Right atrium auricular region (tissue), 2 donors: ENCODE measurements at regions not wholly inside any gene's neighbourhood (a gene's known extent, or its start where the extent isn't known, plus 50 kb on each side); places are given as distances from the start of the nearest gene placed in this dataset.

Experiments used
- DNase-seq: peaks from one replicate; pipeline ENCODE4 v3.0.0-alpha.2; 2019; ENCODE audit warnings: low spot score
- H3K27ac ChIP-seq, 2 donors: fragments of 200-600 bp; sonication (generic); 1 replicate in 1 of 2; 2 replicates in 1 of 2; pipeline ENCODE4 v1.5.1; 2016 to 2019
- H3K27me3 ChIP-seq, 2 donors: fragments of 200-600 bp; sonication (generic); one replicate each; pipeline versions ENCODE4 v1.5.1 to v1.6.0; 2017 to 2019
- H3K36me3 ChIP-seq: fragments of 200-600 bp; sonication (generic); one replicate; pipeline ENCODE4 v1.5.1; 2016
- H3K4me1 ChIP-seq, 2 donors: fragments of 200-600 bp; sonication (generic); one replicate each; pipeline versions ENCODE4 v1.5.1 to v1.6.0; 2017 to 2019
- H3K4me3 ChIP-seq, 2 donors: fragments of 200-600 bp; sonication (generic); 1 replicate in 1 of 2; 2 replicates in 1 of 2; pipeline ENCODE4 v1.5.1; 2017 to 2019; ENCODE audit warnings: mild to moderate bottlenecking in 1 of 2, moderate library complexity in 1 of 2
- H3K9me3 ChIP-seq, 2 donors: fragments of 200-600 bp; sonication (generic); one replicate each; pipeline ENCODE4 v1.5.1; 2019
- TF ChIP-seq, protein P1 (sequence below), 2 donors: fragments of 200-600 bp; sonication (generic); IDR thresholded peaks; one replicate each; pipeline ENCODE4 v1.5.1; 2019; ENCODE audit warnings: antibody characterized with exemption in 2 of 2

DNA sequence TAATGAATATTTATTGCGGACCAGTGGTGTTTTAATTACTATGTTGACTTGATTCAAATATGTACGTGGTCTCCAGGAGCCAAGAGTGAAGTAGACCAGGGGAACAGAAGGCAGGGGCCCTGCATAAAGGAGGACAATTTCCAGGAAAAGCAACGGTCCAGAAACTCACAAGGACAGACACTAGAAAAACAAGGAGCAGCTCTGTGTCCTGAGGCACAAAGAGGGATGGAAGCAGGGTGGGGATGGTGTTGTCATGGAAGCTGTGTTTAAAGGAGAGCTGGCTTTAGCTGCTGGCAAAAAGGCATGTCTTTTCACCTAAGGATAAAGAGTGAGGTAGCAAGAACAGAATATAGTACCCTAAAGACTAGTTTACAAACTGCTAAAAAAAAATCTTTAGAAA lies 254.1 kb upstream of the TENM3 start:
- H3K27me3 ChIP-seq, result no peaks in the 10 kb centered on the region
- no peak overlapping the region for H3K4me3 ChIP-seq
- no peaks in the 10 kb centered on the region for H3K36me3 ChIP-seq
- H3K9me3 ChIP-seq, result no peaks in the 10 kb centered on the region
- DNase-seq, result no peak
- no peaks in the 10 kb centered on the region for H3K4me1 ChIP-seq
- H3K27ac ChIP-seq, result no peak overlapping the region
- TF ChIP-seq, protein P1, sequence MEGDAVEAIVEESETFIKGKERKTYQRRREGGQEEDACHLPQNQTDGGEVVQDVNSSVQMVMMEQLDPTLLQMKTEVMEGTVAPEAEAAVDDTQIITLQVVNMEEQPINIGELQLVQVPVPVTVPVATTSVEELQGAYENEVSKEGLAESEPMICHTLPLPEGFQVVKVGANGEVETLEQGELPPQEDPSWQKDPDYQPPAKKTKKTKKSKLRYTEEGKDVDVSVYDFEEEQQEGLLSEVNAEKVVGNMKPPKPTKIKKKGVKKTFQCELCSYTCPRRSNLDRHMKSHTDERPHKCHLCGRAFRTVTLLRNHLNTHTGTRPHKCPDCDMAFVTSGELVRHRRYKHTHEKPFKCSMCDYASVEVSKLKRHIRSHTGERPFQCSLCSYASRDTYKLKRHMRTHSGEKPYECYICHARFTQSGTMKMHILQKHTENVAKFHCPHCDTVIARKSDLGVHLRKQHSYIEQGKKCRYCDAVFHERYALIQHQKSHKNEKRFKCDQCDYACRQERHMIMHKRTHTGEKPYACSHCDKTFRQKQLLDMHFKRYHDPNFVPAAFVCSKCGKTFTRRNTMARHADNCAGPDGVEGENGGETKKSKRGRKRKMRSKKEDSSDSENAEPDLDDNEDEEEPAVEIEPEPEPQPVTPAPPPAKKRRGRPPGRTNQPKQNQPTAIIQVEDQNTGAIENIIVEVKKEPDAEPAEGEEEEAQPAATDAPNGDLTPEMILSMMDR (IDR thresholded peaks at IDR 0.05), result no peak

DNA sequence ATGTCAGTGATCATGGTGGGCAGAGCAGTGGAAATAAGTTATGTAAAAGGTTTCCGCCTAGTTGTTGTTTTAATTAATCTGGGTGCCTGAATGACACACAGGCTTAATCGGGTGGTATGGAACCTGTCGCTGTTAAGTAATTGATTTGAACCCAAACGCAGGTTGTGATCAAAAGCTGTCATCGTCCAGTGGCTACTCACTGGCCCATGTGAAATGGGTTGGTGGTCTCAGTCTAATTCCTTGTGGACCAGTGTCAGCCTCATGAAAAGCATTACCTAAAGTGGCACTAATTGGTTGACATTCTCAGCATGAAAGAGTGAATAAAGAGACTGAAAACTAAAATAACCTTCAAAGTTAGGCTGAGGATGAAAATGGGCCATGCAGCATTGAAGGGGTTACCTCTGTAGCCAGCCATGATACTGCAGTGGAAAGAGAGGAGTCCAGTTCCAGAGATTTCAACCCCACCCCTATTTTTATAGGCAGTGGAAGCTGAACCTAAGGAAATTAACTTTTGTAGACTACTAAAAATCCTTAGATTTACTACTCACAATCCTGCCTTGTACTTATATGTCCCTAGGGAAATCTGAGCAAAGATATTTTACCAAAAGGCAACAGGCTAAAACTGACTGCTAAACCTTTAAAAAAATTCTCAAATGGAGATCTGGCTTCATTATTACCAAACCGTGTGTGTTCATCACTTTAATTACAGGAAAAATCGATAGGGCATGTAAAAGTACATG lies 251.7 kb upstream of the TENM3 start:
- no peaks in the 10 kb centered on the region for H3K27me3 ChIP-seq
- H3K36me3 ChIP-seq, result no peaks in the 10 kb centered on the region
- H3K4me3 ChIP-seq, result no peak overlapping the region
- H3K9me3 ChIP-seq, result no peaks in the 10 kb centered on the region
- no peaks in the 10 kb centered on the region for H3K4me1 ChIP-seq
- TF ChIP-seq, protein P1 (IDR thresholded peaks at IDR 0.05), result no peak
- H3K27ac ChIP-seq, result no peak overlapping the region
- no peak for DNase-seq

DNA sequence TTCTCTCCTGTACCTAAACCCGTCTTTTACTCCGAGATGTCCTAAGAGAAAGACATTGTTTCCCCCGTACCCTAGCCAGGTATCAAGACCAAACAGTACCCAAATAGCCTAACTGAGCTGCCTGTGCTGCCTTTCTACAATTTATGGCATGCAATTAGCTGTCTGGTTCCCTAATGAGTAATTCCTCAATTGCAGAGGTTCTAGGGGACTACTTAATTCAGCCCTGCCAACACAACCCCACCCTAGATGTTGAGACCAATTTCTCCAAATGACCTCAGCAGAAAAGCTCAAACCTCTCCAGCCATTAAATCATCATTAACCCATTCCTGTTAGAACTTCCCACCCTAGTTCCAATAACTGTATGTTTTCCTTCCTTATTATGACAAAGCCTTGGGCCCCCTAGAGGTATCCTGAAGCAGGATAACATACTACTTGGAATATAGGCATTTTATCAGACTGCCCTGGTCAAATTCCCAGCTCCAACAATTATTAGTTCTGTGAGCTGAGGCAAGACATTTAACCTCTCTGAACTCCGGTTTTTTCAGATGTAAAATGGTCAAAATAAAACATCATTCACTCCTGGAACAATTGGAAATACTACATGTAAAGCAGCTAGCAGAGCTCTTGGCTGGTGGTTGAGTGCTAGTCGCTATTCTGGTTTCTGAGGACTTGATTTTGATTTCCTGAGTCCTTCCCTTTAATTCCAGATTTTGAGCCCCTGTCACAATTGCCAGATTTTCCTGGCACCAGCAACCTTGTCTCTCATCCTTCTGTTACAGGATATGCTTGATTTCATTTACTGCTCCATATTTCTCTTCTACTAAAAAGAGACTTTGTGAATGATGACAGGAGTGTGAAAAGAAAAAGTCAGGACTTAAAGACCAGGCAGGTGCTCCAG lies 244.6 kb upstream of the TENM3 start:
- Histone ChIP-seq H3K27ac (no peak overlapping the region), H3K4me3 (no peak overlapping the region), H3K36me3 (no peaks in the 10 kb centered on the region), H3K9me3 (no peaks in the 10 kb centered on the region), H3K4me1 (no peaks in the 10 kb centered on the region), H3K27me3 (no peaks in the 10 kb centered on the region)
- no peak for DNase-seq
- TF ChIP-seq, protein P1 (IDR thresholded peaks at IDR 0.05), result no peak

GRCh38 chr4:182000077-182000476 lies 243.1 kb upstream of the TENM3 start:
- no peaks in the 10 kb centered on the region for H3K9me3 ChIP-seq
- TF ChIP-seq, protein P1 (IDR thresholded peaks at IDR 0.05), result no peak
- no peaks in the 10 kb centered on the region for H3K4me1 ChIP-seq
- no peak for DNase-seq
- H3K27me3 ChIP-seq, result no peaks in the 10 kb centered on the region
- H3K4me3 ChIP-seq, result no peak overlapping the region
- no peak overlapping the region for H3K27ac ChIP-seq
- H3K36me3 ChIP-seq, result no peaks in the 10 kb centered on the region

DNA sequence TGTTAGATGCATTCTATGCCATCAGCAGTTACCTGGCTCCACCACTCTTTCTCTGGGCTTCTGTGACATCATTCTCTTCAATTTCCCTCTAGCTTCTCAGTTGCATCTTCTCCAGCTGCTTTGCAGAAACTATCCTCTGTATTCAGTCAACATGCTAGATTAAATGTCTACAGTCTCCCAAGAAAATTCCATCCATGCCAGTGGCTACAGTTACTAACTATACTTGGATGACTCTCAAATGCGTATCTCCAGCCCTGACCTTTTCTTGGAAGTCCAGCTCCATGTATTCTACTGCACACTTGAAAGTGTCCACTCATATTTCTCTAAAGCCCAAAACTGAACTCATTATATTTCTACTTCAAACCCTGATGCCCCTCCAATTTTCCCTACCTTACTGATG lies 232.3 kb upstream of the TENM3 start:
- TF ChIP-seq, protein P1 (IDR thresholded peaks at IDR 0.05), result no peak
- DNase-seq, result no peak

More for the DNA sequence above, 232.3 kb upstream of the TENM3 start:
- Histone ChIP-seq H3K9me3 (no peaks in the 10 kb centered on the region), H3K27me3 (no peaks in the 10 kb centered on the region), H3K36me3 (no peaks in the 10 kb centered on the region), H3K4me1 (no peaks in the 10 kb centered on the region), H3K27ac (no peak overlapping the region), H3K4me3 (no peak overlapping the region)
